K562 (cell line): ENCODE measurements at regions not wholly inside any gene's neighbourhood (a gene's known extent, or its start where the extent isn't known, plus 50 kb on each side); places are given as distances from the start of the nearest gene placed in this dataset.

Experiments used
- ATAC-seq: fragments of 200-7000 bp; cut with Tn5 transposase; 3 replicates; pipeline ENCODE4 v1.9.1; 2020; ENCODE audit warnings: moderate library complexity
- BruUV-seq: library from RNA; stranded (reverse); fragments of 400-500 nt; replicated peaks from 2 replicates; lab custom pipeline; 2021; lab: Mats Ljungman, UMichigan
- CTCF ChIA-PET: fragments of 300-600 bp; formaldehyde crosslinking; extraction: SDS; loops from one replicate; lab custom pipeline; 2021; ENCODE audit warnings: low intra/inter-chr PET ratio; lab: Yijun Ruan, JAX
- POLR2A ChIA-PET: fragments of 300-600, 350-650 bp; sonication (Branson Sonifier 250); formaldehyde crosslinking; extraction: SDS; loops from one replicate; lab custom pipeline; 2021; ENCODE audit warnings: antibody characterized with exemption, inconsistent platforms; lab: Yijun Ruan, JAX
- DNase-seq, 4 experiments: peaks; one replicate each; pipeline versions ENCODE4 v3.0.0 to v3.0.0-alpha.2; 2011 to 2018; ENCODE audit warnings: low spot score in 3 of 4, mixed read lengths in 3 of 4; ENCODE audit errors: extremely low read depth in 1 of 4
- FAIRE-seq: peaks from 2 replicates; lab custom pipeline; 2011; peaks lifted over from hg19 to GRCh38; lab: Jason Lieb, UNC
- H2AFZ ChIP-seq: 2 replicates; pipeline ENCODE4 v1.6.0; 2011; ENCODE audit warnings: low read depth, low read length, control low read depth, inconsistent platforms
- H3K27ac ChIP-seq: fragments of 200-600 bp; 3 replicates; pipeline ENCODE4 v1.8.0; 2011; ENCODE audit warnings: low read depth, mild to moderate bottlenecking, control low read depth, inconsistent platforms, low read length, moderate library complexity, mixed read lengths; ENCODE audit errors: extremely low read depth
- H3K27me3 ChIP-seq, 2 experiments: fragments of 300-600 bp in 1 of 2; 2 replicates in 1 of 2; 3 replicates in 1 of 2; pipeline versions ENCODE4 v1.6.0 to v1.8.0; 2011; ENCODE audit warnings: inconsistent platforms in 2 of 2, low read length in 2 of 2, mild to moderate bottlenecking in 1 of 2, mixed read lengths in 1 of 2, moderate library complexity in 1 of 2; ENCODE audit not compliant: control insufficient read depth in 2 of 2, insufficient read depth in 2 of 2
- H3K36me3 ChIP-seq: fragments of 300-600 bp; 3 replicates; pipeline ENCODE4 v1.8.0; 2011; ENCODE audit warnings: mild to moderate bottlenecking, low read length, inconsistent platforms; ENCODE audit not compliant: control insufficient read depth, insufficient read depth
- H3K4me1 ChIP-seq, 2 experiments: fragments of 200-600 bp in 1 of 2; replicated peaks in 1 of 2; 2 replicates in 1 of 2; 3 replicates in 1 of 2; pipeline versions ENCODE4 v1.5.1 to v1.8.0; 2011; ENCODE audit warnings: inconsistent platforms in 2 of 2, low read length in 2 of 2, mild to moderate bottlenecking in 1 of 2, mixed read lengths in 1 of 2, moderate library complexity in 1 of 2; ENCODE audit not compliant: control insufficient read depth in 2 of 2, insufficient read depth in 2 of 2
- H3K4me2 ChIP-seq: 2 replicates; pipeline ENCODE4 v1.6.1; 2011; ENCODE audit warnings: low read length, control low read depth, inconsistent platforms, mixed read lengths; ENCODE audit not compliant: insufficient read depth
- H3K4me3 ChIP-seq: fragments of 200-600 bp; sonication (generic), shearing (Covaris generic); 2 replicates; pipeline ENCODE4 v1.5.1; 2016; ENCODE audit warnings: control low read depth, inconsistent platforms
- H3K79me2 ChIP-seq: fragments of 200-600 bp; 3 replicates; pipeline ENCODE4 v1.8.0; 2011; ENCODE audit warnings: low read length, inconsistent platforms; ENCODE audit not compliant: control insufficient read depth, insufficient read depth
- H3K9ac ChIP-seq, 2 experiments: 2 replicates each; pipeline versions ENCODE4 v1.6.0 to v1.6.1; 2011; ENCODE audit warnings: low read depth in 2 of 2, low read length in 2 of 2, control low read depth in 1 of 2, inconsistent platforms in 1 of 2, mild to moderate bottlenecking in 1 of 2, mixed read lengths in 1 of 2; ENCODE audit not compliant: insufficient read depth in 1 of 2
- H3K9me1 ChIP-seq: one replicate; pipeline ENCODE4 v1.6.0; 2011; ENCODE audit warnings: inconsistent platforms, mild to moderate bottlenecking, low read length, moderate library complexity; ENCODE audit not compliant: control insufficient read depth, insufficient read depth
- H3K9me3 ChIP-seq: replicated peaks from 2 replicates; pipeline ENCODE4 v1.5.1; 2011; ENCODE audit warnings: low read depth, low read length, inconsistent platforms; ENCODE audit not compliant: control insufficient read depth, insufficient read depth
- H4K20me1 ChIP-seq: replicated peaks from 2 replicates; pipeline ENCODE4 v1.6.1; 2011; ENCODE audit warnings: low read length, inconsistent platforms, mixed read lengths; ENCODE audit not compliant: control insufficient read depth, insufficient read depth
- CHD4 ChIP-seq: fragments of 200-600 bp; sonication (generic); IDR thresholded peaks from 3 replicates; pipeline ENCODE4 v1.6.1; 2012; ENCODE audit warnings: low read depth, mild to moderate bottlenecking, mixed read lengths, low read length, inconsistent platforms; ENCODE audit not compliant: insufficient read depth, insufficient replicate concordance, poor library complexity, severe bottlenecking
- GTF2E2 ChIP-seq: fragments of 200-800 bp; sonication (Bioruptor generic); IDR thresholded peaks from 2 replicates; pipeline ENCODE4 v1.6.1; 2016; ENCODE audit warnings: missing genetic modification characterization, missing compliant biosample characterization
- PHF20 ChIP-seq: fragments of 450-650 bp; IDR thresholded peaks from 2 replicates; pipeline ENCODE4 v1.6.1; 2018; ENCODE audit not compliant: partially characterized antibody
- ZNF133 ChIP-seq: fragments of 250-450 bp; sonication (Bioruptor Pico); IDR thresholded peaks from 2 replicates; pipeline ENCODE4 v1.4.0; 2020; ENCODE audit warnings: mild to moderate bottlenecking
- ZNF232 ChIP-seq: sonication (generic); formaldehyde crosslinking; IDR thresholded peaks from 2 replicates; pipeline ENCODE4 v1.8.0; 2022; ENCODE audit warnings: mild to moderate bottlenecking, missing genetic modification reagents
- ZNF384 ChIP-seq: IDR thresholded peaks from 2 replicates; pipeline ENCODE4 v1.6.1; 2012; ENCODE audit warnings: low read depth, low read length, improper control_type of control experiment
- WGBS: fragments of 100-300 bp; shearing (Covaris generic); methylation state at CpG from one replicate; pipeline ENCODE4 v1.1.6; 2016; ENCODE audit warnings: low coverage, mixed read lengths; ENCODE audit not compliant: insufficient coverage; ENCODE audit errors: missing lambda C conversion rate; 5-methylcytosine and 5-hydroxymethylcytosine counted together
- in situ Hi-C: fragments of 300-500 bp; cut with MboI; formaldehyde crosslinking; loops from 4 replicates; pipeline ENCODE4 v1.15.0; 2018; ENCODE audit warnings: inconsistent platforms, mixed read lengths
- intact Hi-C: fragments of 100-400 bp; cut with micrococcal nuclease; formaldehyde crosslinking; loops from 2 replicates; pipeline ENCODE4 v1.14.2; 2022
- TF ChIP-seq, protein P1 (sequence below): fragments of 450-650 bp; IDR thresholded peaks from one replicate; pipeline ENCODE4 v1.6.1; 2018; ENCODE audit warnings: mild to moderate bottlenecking, moderate library complexity; ENCODE audit not compliant: partially characterized antibody

DNA sequence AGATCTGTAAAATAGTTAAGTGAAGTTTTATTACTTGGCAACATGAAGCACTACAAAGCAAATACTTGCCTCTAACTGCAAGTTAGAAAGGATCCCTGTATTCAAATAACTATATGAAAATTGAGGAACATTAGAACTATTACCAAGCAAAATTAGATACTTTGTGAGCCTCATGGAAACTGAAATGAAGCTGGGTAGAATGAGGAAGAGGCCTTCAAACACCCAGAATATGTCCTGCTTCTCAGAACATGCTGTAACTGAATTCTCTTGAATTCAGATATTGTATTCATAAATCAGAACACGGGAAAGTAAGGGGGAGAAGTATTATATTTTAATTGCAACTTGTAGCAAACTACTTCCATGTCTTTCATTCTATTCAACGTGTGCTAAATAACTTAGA, 947.9 kb downstream of the PCDH17 start:
- Histone ChIP-seq H3K9ac (no peak overlapping the region), H3K4me2 (no peak overlapping the region), H4K20me1 (no peaks in the 10 kb centered on the region), H3K9me1 (no peaks in the 10 kb centered on the region), H3K79me2 (no peaks in the 10 kb centered on the region), H3K4me3 (no peak overlapping the region), H3K27me3 (no peaks in the 10 kb centered on the region), H3K9me3 (no peaks in the 10 kb centered on the region), H2AFZ (no peak overlapping the region), H3K4me1 (no peaks in the 10 kb centered on the region), H3K36me3 (no peaks in the 10 kb centered on the region), H3K27ac (no peak overlapping the region)
- ATAC-seq, result no peak
- FAIRE-seq, result no peak
- in situ Hi-C loops (no loop called here), intact Hi-C loops (no loop called here)
- WGBS, result 0% methylated on average over 2 of the region's 2 CpGs
- ChIA-PET CTCF (no interaction called here), POLR2A (no interaction called here)
- DNase-seq, result no peak
- TF ChIP-seq PHF20, result no peak
- no peak for TF ChIP-seq ZNF384
- no peak for TF ChIP-seq ZNF133
- BruUV-seq, result no TSS peak

DNA sequence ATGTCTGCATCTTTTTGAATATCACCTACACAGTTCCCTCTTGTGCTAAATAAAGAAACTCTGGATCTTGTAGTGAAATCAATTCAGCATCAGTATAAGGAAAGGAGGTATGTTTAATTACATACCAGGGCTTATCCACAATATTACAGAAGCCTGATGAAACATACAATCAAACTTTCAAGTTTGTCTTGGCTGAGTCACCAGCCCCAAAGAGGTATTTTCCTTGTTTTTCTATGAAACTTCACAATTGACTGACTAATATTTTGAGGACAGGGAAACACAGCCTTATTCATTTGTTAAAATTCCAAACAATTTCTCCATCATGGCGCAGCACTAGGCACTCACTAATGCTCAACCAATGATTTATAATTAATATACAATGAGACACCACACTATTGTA, 952.4 kb downstream of the PCDH17 start:
- Histone ChIP-seq H3K4me2 (no peak overlapping the region), H2AFZ (no peak overlapping the region), H3K4me1 (no peaks in the 10 kb centered on the region), H3K36me3 (no peaks in the 10 kb centered on the region), H3K9ac (no peak overlapping the region), H3K27ac (no peak overlapping the region), H3K79me2 (no peaks in the 10 kb centered on the region), H3K9me3 (no peaks in the 10 kb centered on the region), H3K9me1 (no peaks in the 10 kb centered on the region), H3K27me3 (no peaks in the 10 kb centered on the region), H4K20me1 (no peaks in the 10 kb centered on the region), H3K4me3 (no peak overlapping the region)
- ChIA-PET CTCF (no interaction called here), POLR2A (no interaction called here)
- DNase-seq, result no peak
- 0% methylated on average over 1 of the region's 1 CpG for WGBS
- in situ Hi-C loops, result no loop called here
- ATAC-seq, result no peak
- no peak for FAIRE-seq
- intact Hi-C loops, result no loop called here
- no TSS peak for BruUV-seq
- TF ChIP-seq GTF2E2 (no peak), CHD4 (no peak), ZNF232 (CRISPR knock-in tag) (no peak)
- TF ChIP-seq, protein P1, sequence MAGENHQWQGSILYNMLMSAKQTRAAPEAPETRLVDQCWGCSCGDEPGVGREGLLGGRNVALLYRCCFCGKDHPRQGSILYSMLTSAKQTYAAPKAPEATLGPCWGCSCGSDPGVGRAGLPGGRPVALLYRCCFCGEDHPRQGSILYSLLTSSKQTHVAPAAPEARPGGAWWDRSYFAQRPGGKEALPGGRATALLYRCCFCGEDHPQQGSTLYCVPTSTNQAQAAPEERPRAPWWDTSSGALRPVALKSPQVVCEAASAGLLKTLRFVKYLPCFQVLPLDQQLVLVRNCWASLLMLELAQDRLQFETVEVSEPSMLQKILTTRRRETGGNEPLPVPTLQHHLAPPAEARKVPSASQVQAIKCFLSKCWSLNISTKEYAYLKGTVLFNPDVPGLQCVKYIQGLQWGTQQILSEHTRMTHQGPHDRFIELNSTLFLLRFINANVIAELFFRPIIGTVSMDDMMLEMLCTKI, result no peak
